Neural cell (in vitro differentiated cells): ENCODE measurements at regions not wholly inside any gene's neighbourhood (a gene's known extent, or its start where the extent isn't known, plus 50 kb on each side); places are given as distances from the start of the nearest gene placed in this dataset.

Experiments used
- H2AFZ ChIP-seq: fragments of 200-600, 300-800 bp; sonication (generic), shearing (Covaris generic); 2 replicates; pipeline ENCODE4 v1.6.0; 2014; ENCODE audit warnings: low read depth, mild to moderate bottlenecking, antibody characterized with exemption, low read length, moderate library complexity
- H3F3A ChIP-seq: fragments of 200-600 bp; shearing (Covaris generic); 2 replicates; pipeline ENCODE4 v1.6.1; 2016; ENCODE audit warnings: mild to moderate bottlenecking, moderate library complexity, mixed read lengths, antibody characterized with exemption, low read length; ENCODE audit not compliant: insufficient read depth, poor library complexity, severe bottlenecking
- H3K27ac ChIP-seq: fragments of 200-600, 300-800 bp; sonication (generic), shearing (Covaris generic); 2 replicates; pipeline ENCODE4 v1.5.1; 2014; ENCODE audit warnings: mild to moderate bottlenecking, low read length, moderate library complexity
- H3K27me3 ChIP-seq: fragments of 300-800, 200-600 bp; sonication (generic), shearing (Covaris generic); 2 replicates; pipeline ENCODE4 v1.6.0; 2014; ENCODE audit warnings: mild to moderate bottlenecking, low read depth, low read length, moderate library complexity; ENCODE audit not compliant: insufficient read depth
- H3K36me3 ChIP-seq: fragments of 300-800, 200-600 bp; sonication (generic), shearing (Covaris generic); 2 replicates; pipeline ENCODE4 v1.5.1; 2014; ENCODE audit warnings: mild to moderate bottlenecking, antibody characterized with exemption, low read length, moderate library complexity; ENCODE audit not compliant: insufficient read depth
- H3K4me2 ChIP-seq: fragments of 300-800, 200-600 bp; sonication (generic), shearing (Covaris generic); 2 replicates; pipeline ENCODE4 v1.6.0; 2014; ENCODE audit warnings: mild to moderate bottlenecking, low read length
- H3K4me3 ChIP-seq: fragments of 300-800, 200-600 bp; sonication (generic), shearing (Covaris generic); 2 replicates; pipeline ENCODE4 v1.5.1; 2014; ENCODE audit warnings: mild to moderate bottlenecking, low read length, moderate library complexity
- H3K79me2 ChIP-seq: fragments of 200-600 bp; shearing (Covaris generic); replicated peaks from 2 replicates; pipeline ENCODE4 v1.6.0; 2014; ENCODE audit warnings: mild to moderate bottlenecking, low read length, moderate library complexity; ENCODE audit not compliant: insufficient read depth
- H3K9ac ChIP-seq: fragments of 300-800, 200-600 bp; sonication (generic), shearing (Covaris generic); 2 replicates; pipeline ENCODE4 v1.6.1; 2016; ENCODE audit warnings: mild to moderate bottlenecking, low read length, mixed read lengths
- H3K9me2 ChIP-seq: fragments of 200-600 bp; shearing (Covaris generic); 2 replicates; pipeline ENCODE4 v1.6.1; 2016; ENCODE audit warnings: mild to moderate bottlenecking, low read length, mixed read lengths; ENCODE audit not compliant: insufficient read depth
- H3K9me3 ChIP-seq: fragments of 200-600, 300-800 bp; sonication (generic), shearing (Covaris generic); 2 replicates; pipeline ENCODE4 v1.6.1; 2016; ENCODE audit warnings: mild to moderate bottlenecking, mixed run types, low read length, moderate library complexity, mixed read lengths
- H4K20me1 ChIP-seq: fragments of 200-600 bp; shearing (Covaris generic); 2 replicates; pipeline ENCODE4 v1.6.1; 2016; ENCODE audit warnings: mild to moderate bottlenecking, mixed run types; ENCODE audit not compliant: insufficient read depth
- CTCF ChIP-seq: fragments of 450-650 bp; IDR thresholded peaks from 2 replicates; pipeline ENCODE4 v1.5.1; 2014; ENCODE audit warnings: antibody characterized with exemption, mild to moderate bottlenecking, moderate library complexity; ENCODE audit not compliant: poor library complexity, severe bottlenecking
- EP300 ChIP-seq: fragments of 450-650 bp; conservative IDR thresholded peaks from 2 replicates; pipeline ENCODE4 v1.6.1; 2014; ENCODE audit warnings: antibody characterized with exemption, mild to moderate bottlenecking, moderate library complexity; ENCODE audit not compliant: poor library complexity, severe bottlenecking
- EZH2 ChIP-seq: fragments of 200-600, 300-800 bp; shearing (Covaris generic), sonication (generic); IDR thresholded peaks from 2 replicates; pipeline ENCODE4 v1.6.1; 2014; ENCODE audit warnings: antibody characterized with exemption, low read length, borderline replicate concordance, mild to moderate bottlenecking; ENCODE audit not compliant: insufficient read depth, poor library complexity, severe bottlenecking
- MXI1 ChIP-seq: fragments of 450-650 bp; conservative IDR thresholded peaks from 2 replicates; pipeline ENCODE4 v1.6.1; 2014; ENCODE audit warnings: antibody characterized with exemption, mild to moderate bottlenecking; ENCODE audit not compliant: poor library complexity, severe bottlenecking
- POLR2AphosphoS5 ChIP-seq: IDR thresholded peaks from 2 replicates; pipeline ENCODE4 v1.6.1; 2012
- RAD21 ChIP-seq: fragments of 450-650 bp; conservative IDR thresholded peaks from 2 replicates; pipeline ENCODE4 v1.6.1; 2014; ENCODE audit warnings: antibody characterized with exemption, mild to moderate bottlenecking, moderate library complexity
- REST ChIP-seq: IDR thresholded peaks from 2 replicates; pipeline ENCODE4 v1.6.1; 2012; ENCODE audit warnings: borderline replicate concordance
- SMC3 ChIP-seq: fragments of 450-650 bp; conservative IDR thresholded peaks from 2 replicates; pipeline ENCODE4 v1.6.1; 2014; ENCODE audit warnings: antibody characterized with exemption, mild to moderate bottlenecking, moderate library complexity; ENCODE audit not compliant: poor library complexity
- TAF1 ChIP-seq: IDR thresholded peaks from 2 replicates; pipeline ENCODE4 v1.6.1; 2012; ENCODE audit warnings: low read depth

GRCh38 chr5:71859515-71859914, 140.4 kb downstream of the CARTPT start:
- Histone ChIP-seq H3K27me3 (no peaks in the 10 kb centered on the region), H3K4me3 (no peak overlapping the region), H3K79me2 (no peaks in the 10 kb centered on the region), H3F3A (no peaks in the 10 kb centered on the region), H3K4me2 (no peak overlapping the region), H2AFZ (no peak overlapping the region), H3K9me2 (no peaks in the 10 kb centered on the region), H3K9me3 (no peaks in the 10 kb centered on the region), H4K20me1 (no peaks in the 10 kb centered on the region), H3K27ac (no peak overlapping the region), H3K36me3 (no peaks in the 10 kb centered on the region), H3K9ac (no peak overlapping the region)
- TF ChIP-seq EZH2 (no peak), SMC3 (no peak), POLR2AphosphoS5 (no peak), RAD21 (no peak), EP300 (no peak), CTCF (no peak)

- Histone ChIP-seq H3K9me2 (no peaks in the 10 kb centered on the region), H3K27me3 (no peaks in the 10 kb centered on the region), H3F3A (no peaks in the 10 kb centered on the region), H3K36me3 (no peaks in the 10 kb centered on the region), H3K27ac (no peak overlapping the region), H3K9ac (no peak overlapping the region), H4K20me1 (no peaks in the 10 kb centered on the region), H2AFZ (no peak overlapping the region), H3K9me3 (no peaks in the 10 kb centered on the region), H3K4me2 (no peak overlapping the region), H3K79me2 (no peaks in the 10 kb centered on the region), H3K4me3 (no peak overlapping the region)
- TF ChIP-seq EZH2 (no peak), SMC3 (no peak), RAD21 (no peak)
Observed at GRCh38 chr5:71860048-71860447, 141.0 kb downstream of the CARTPT start.

GRCh38 chr5:71861682-71862081, 142.6 kb downstream of the CARTPT start:
- no peaks in the 10 kb centered on the region for H3K9me3 ChIP-seq
- H3K27me3 ChIP-seq = no peaks in the 10 kb centered on the region
- no peak overlapping the region for H2AFZ ChIP-seq
- no peaks in the 10 kb centered on the region for H4K20me1 ChIP-seq
- H3F3A ChIP-seq = no peaks in the 10 kb centered on the region
- H3K79me2 ChIP-seq = no peaks in the 10 kb centered on the region
- H3K9ac ChIP-seq = no peak overlapping the region
- no peaks in the 10 kb centered on the region for H3K9me2 ChIP-seq
- H3K36me3 ChIP-seq = no peaks in the 10 kb centered on the region
- H3K4me2 ChIP-seq = no peak overlapping the region
- H3K27ac ChIP-seq = no peak overlapping the region
- no peak overlapping the region for H3K4me3 ChIP-seq
- TF ChIP-seq EP300 (no peak), EZH2 (no peak), TAF1 (no peak), CTCF (no peak), REST (no peak), MXI1 (no peak), POLR2AphosphoS5 (no peak), SMC3 (no peak), RAD21 (no peak)
